Caco-2 (cell line): ENCODE measurements at regions not wholly inside any gene's neighbourhood (a gene's known extent, or its start where the extent isn't known, plus 50 kb on each side); places are given as distances from the start of the nearest gene placed in this dataset.
"Not testable (repeated sequence)": the region's sequence is repeated elsewhere in the genome, so short reads cannot be mapped to it uniquely, and the experiment has no call there.

ENCODE experiments used
- BruUV-seq: library from RNA; stranded (reverse); fragments of 400-500 nt; replicated peaks from 2 replicates; lab custom pipeline; 2021; lab: Mats Ljungman, UMichigan
- CTCF ChIA-PET: fragments of 300-600 bp; sonication (Branson Sonifier 250); formaldehyde crosslinking; loops from one replicate; lab custom pipeline; 2022; ENCODE audit warnings: antibody characterized with exemption; lab: Charles Lee
- POLR2A ChIA-PET: fragments of 300-600 bp; sonication (Branson Sonifier 250); formaldehyde crosslinking; loops from one replicate; lab custom pipeline; 2022; ENCODE audit warnings: antibody characterized with exemption; lab: Charles Lee
- DNase-seq, 2 experiments: peaks; one replicate each; pipeline versions ENCODE4 v3.0.0 to v3.0.0-alpha.2; 2020 to 2022
- H3K27me3 ChIP-seq: replicated peaks from 2 replicates; pipeline ENCODE4 v1.6.0; 2011; ENCODE audit warnings: low read length; ENCODE audit not compliant: control insufficient read depth, insufficient read depth
- H3K36me3 ChIP-seq: 2 replicates; pipeline ENCODE4 v1.5.1; 2011; ENCODE audit warnings: low read length; ENCODE audit not compliant: control insufficient read depth, insufficient read depth
- H3K4me1 ChIP-seq: fragments of 250-450 bp; sonication (Bioruptor Pico); 2 replicates; pipeline ENCODE4 v1.5.1; 2020; ENCODE audit warnings: mild to moderate bottlenecking
- H3K4me3 ChIP-seq: 2 replicates; pipeline ENCODE4 v1.5.1; 2011; ENCODE audit warnings: low read depth, mild to moderate bottlenecking, control low read depth, low read length
- H3K9me3 ChIP-seq: fragments of 250-450 bp; sonication (Bioruptor Pico); 2 replicates; pipeline ENCODE4 v1.5.1; 2020; ENCODE audit warnings: mild to moderate bottlenecking, moderate library complexity
- H3K27ac Mint-ChIP-seq: one replicate; pipeline ENCODE4 v1.8.0; 2022; ENCODE audit warnings: mixed read lengths; ENCODE audit not compliant: unreplicated experiment
- H3K27me3 Mint-ChIP-seq: one replicate; pipeline ENCODE4 v1.8.0; 2022; ENCODE audit warnings: mixed read lengths; ENCODE audit not compliant: insufficient read depth, unreplicated experiment
- H3K36me3 Mint-ChIP-seq: one replicate; pipeline ENCODE4 v1.8.0; 2022; ENCODE audit warnings: mild to moderate bottlenecking, mixed read lengths; ENCODE audit not compliant: insufficient read depth, unreplicated experiment
- H3K4me1 Mint-ChIP-seq: one replicate; pipeline ENCODE4 v1.8.0; 2022; ENCODE audit warnings: low read depth, mixed read lengths; ENCODE audit not compliant: unreplicated experiment
- H3K4me3 Mint-ChIP-seq: one replicate; pipeline ENCODE4 v1.8.0; 2022; ENCODE audit warnings: mild to moderate bottlenecking, moderate library complexity, mixed read lengths; ENCODE audit not compliant: unreplicated experiment
- H3K9me3 Mint-ChIP-seq: one replicate; pipeline ENCODE4 v1.8.0; 2022; ENCODE audit warnings: mixed read lengths; ENCODE audit not compliant: unreplicated experiment
- intact Hi-C: fragments of 100-400 bp; cut with micrococcal nuclease; formaldehyde crosslinking; loops from one replicate; pipeline ENCODE4 v1.10.0; 2022; ENCODE audit not compliant: unreplicated experiment
- TF ChIP-seq, protein P1 (sequence below), 2 experiments: fragments of 200-600 bp in 1 of 2; IDR thresholded peaks; 1 replicate in 1 of 2; 2 replicates in 1 of 2; pipeline versions ENCODE4 v1.5.1 to v1.8.0; 2011 to 2022; ENCODE audit warnings: antibody characterized with exemption in 1 of 2, control low read depth in 1 of 2, inconsistent platforms in 1 of 2, low read depth in 1 of 2, low read length in 1 of 2, mild to moderate bottlenecking in 1 of 2, moderate library complexity in 1 of 2; ENCODE audit not compliant: insufficient read depth in 1 of 2, severe bottlenecking in 1 of 2, unreplicated experiment in 1 of 2

DNA sequence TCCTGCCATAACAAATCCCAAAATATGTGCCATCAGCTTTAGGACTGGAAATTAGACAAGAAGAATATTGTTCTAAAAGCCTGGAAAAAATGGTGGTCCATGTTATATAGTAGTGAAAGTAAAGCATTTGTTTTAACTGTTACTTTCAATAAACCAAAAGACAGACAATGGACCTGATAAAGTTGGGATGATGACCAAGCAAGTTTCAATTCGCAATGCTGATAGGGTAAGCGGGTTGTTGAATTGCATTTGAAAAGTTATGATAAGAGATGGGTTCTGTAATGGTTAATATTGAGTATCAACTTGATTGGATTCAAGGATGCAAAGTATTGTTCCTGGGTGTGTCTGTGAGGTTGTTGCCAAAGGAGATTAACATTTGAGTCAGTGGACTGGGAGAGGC, 131.9 kb upstream of the ZC3H12C start:
- no peaks in the 10 kb centered on the region for H3K36me3 ChIP-seq
- no TSS peak for BruUV-seq
- Mint-ChIP-seq H3K27ac (no peak overlapping the region), H3K27me3 (no peaks in the 10 kb centered on the region), H3K9me3 (no peaks in the 10 kb centered on the region), H3K36me3 (no peaks in the 10 kb centered on the region), H3K4me1 (no peaks in the 10 kb centered on the region), H3K4me3 (no peak overlapping the region)
- no peaks in the 10 kb centered on the region for H3K4me1 ChIP-seq
- TF ChIP-seq, protein P1, sequence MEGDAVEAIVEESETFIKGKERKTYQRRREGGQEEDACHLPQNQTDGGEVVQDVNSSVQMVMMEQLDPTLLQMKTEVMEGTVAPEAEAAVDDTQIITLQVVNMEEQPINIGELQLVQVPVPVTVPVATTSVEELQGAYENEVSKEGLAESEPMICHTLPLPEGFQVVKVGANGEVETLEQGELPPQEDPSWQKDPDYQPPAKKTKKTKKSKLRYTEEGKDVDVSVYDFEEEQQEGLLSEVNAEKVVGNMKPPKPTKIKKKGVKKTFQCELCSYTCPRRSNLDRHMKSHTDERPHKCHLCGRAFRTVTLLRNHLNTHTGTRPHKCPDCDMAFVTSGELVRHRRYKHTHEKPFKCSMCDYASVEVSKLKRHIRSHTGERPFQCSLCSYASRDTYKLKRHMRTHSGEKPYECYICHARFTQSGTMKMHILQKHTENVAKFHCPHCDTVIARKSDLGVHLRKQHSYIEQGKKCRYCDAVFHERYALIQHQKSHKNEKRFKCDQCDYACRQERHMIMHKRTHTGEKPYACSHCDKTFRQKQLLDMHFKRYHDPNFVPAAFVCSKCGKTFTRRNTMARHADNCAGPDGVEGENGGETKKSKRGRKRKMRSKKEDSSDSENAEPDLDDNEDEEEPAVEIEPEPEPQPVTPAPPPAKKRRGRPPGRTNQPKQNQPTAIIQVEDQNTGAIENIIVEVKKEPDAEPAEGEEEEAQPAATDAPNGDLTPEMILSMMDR (IDR thresholded peaks at IDR 0.05; ENCODE audit: insufficient read depth in 1 of 2, low read depth in 1 of 2, low read length in 1 of 2, severe bottlenecking in 1 of 2, unreplicated experiment in 1 of 2): no peak
- ChIA-PET POLR2A (no interaction called here), CTCF (no interaction called here)
- no peak for DNase-seq
- no peak overlapping the region for H3K4me3 ChIP-seq
- intact Hi-C loops: no loop called here
- no peaks in the 10 kb centered on the region for H3K27me3 ChIP-seq
- no peaks in the 10 kb centered on the region for H3K9me3 ChIP-seq

DNA sequence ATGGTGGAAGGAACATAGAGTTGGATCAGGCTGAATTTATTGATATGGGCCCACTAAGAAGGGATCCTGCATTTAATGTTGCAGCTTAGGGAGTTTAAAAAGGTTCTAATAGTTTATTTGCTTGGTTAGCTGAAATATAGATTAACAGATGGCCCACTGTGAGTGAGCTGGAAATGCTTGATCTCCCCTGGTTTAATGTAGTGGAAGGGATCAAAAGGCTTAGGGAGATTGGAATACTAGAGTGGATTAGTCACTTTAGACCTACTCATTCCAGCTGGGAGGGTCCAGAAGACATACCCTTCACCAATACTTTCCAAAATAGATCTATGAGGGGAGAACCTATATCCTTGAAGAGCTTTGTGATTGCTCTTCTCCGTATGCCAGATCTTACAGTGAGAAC, 130.1 kb upstream of the ZC3H12C start:
- CTCF ChIA-PET: no interaction called here
- H3K27ac Mint-ChIP-seq: no peak overlapping the region
- no peaks in the 10 kb centered on the region for H3K9me3 Mint-ChIP-seq
- no peaks in the 10 kb centered on the region for H3K36me3 Mint-ChIP-seq
- no TSS peak for BruUV-seq
- DNase-seq: no peak
- H3K4me3 Mint-ChIP-seq: no peak overlapping the region
- intact Hi-C loops: no loop called here
- no peaks in the 10 kb centered on the region for H3K4me1 ChIP-seq
- TF ChIP-seq, protein P1 (IDR thresholded peaks at IDR 0.05; ENCODE audit: insufficient read depth in 1 of 2, low read depth in 1 of 2, low read length in 1 of 2, severe bottlenecking in 1 of 2, unreplicated experiment in 1 of 2): no peak
- POLR2A ChIA-PET: no interaction called here
- no peaks in the 10 kb centered on the region for H3K27me3 Mint-ChIP-seq
- no peaks in the 10 kb centered on the region for H3K4me1 Mint-ChIP-seq
- H3K36me3 ChIP-seq: no peaks in the 10 kb centered on the region
- H3K27me3 ChIP-seq: no peaks in the 10 kb centered on the region
- H3K9me3 ChIP-seq: no peaks in the 10 kb centered on the region
- no peak overlapping the region for H3K4me3 ChIP-seq

DNA sequence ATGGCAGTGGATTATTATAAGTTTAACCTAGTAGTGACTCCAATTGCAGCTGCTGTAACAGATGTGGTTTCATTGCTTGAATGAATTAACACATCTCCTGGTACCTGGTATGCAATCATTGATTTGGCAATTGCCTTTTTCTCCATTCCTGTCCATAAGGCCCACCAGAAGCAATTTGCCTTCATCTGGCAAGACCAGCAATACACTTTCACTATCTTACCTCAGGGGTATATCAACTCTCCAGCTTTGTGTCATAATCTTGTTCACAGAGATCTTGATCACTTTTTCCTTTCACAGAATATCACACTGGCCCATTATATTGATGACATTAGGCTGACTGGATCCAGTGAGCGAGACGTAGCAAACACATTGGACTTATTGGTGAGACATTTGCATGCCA, 128.7 kb upstream of the ZC3H12C start:
- no peak for DNase-seq
- H3K27me3 ChIP-seq: no peaks in the 10 kb centered on the region
- Mint-ChIP-seq H3K9me3 (no peaks in the 10 kb centered on the region), H3K4me1 (no peaks in the 10 kb centered on the region), H3K27ac (no peak overlapping the region), H3K36me3 (no peaks in the 10 kb centered on the region), H3K4me3 (no peak overlapping the region), H3K27me3 (no peaks in the 10 kb centered on the region)
- TF ChIP-seq, protein P1 (IDR thresholded peaks at IDR 0.05; ENCODE audit: insufficient read depth in 1 of 2, low read depth in 1 of 2, low read length in 1 of 2, severe bottlenecking in 1 of 2, unreplicated experiment in 1 of 2): no peak
- ChIA-PET POLR2A (no interaction called here), CTCF (no interaction called here)
- BruUV-seq: no TSS peak
- no peaks in the 10 kb centered on the region for H3K36me3 ChIP-seq
- no peaks in the 10 kb centered on the region for H3K4me1 ChIP-seq
- intact Hi-C loops: no loop called here
- H3K4me3 ChIP-seq: no peak overlapping the region
- H3K9me3 ChIP-seq: no peaks in the 10 kb centered on the region

DNA sequence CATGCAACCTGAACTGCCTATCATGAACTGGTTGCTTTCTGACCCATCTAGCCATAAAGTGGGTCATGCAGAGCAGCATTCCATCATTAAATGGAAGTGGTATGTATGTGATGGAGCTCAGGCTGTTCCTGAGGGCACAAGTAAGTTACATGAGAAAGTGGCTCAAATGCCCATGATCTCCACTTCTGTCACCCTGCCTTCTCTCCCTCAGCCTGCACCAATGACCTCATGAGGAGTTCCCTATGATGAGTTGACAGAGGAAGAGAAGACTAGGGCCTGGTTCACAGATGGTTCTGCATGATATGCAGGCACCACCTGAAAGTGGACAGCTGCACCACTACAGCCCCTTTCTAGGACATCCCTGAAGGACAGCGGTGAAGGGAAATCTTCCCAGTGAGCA, 127.7 kb upstream of the ZC3H12C start:
- intact Hi-C loops, H3K9me3 Mint-ChIP-seq, POLR2A ChIA-PET, H3K27ac Mint-ChIP-seq, BruUV-seq, DNase-seq, H3K9me3 ChIP-seq, H3K4me3 ChIP-seq, H3K4me1 ChIP-seq, H3K4me3 Mint-ChIP-seq, H3K27me3 ChIP-seq, H3K36me3 ChIP-seq, H3K4me1 Mint-ChIP-seq, CTCF ChIA-PET, H3K27me3 Mint-ChIP-seq, H3K36me3 Mint-ChIP-seq: not testable (repeated sequence)

DNA sequence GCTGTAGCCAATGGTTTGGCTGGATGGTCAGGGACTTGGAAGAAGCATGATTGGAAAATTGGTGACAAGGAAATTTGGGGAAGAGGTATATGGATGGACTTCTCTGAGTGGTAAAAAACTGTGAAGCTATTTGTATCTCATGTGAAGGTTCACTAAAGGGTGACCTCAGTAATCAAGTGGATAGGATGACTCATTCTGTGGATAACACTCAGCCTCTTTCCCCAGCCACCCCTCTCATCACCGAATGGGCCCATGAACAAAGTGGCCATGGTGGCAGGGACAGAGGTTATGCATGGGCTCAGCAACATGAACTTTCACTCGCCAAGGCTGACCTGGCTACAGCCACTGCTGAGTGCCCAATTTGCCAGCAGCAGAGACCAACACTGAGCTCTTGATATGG, 127.3 kb upstream of the ZC3H12C start:
- POLR2A ChIA-PET, DNase-seq, H3K4me1 ChIP-seq, H3K36me3 Mint-ChIP-seq, H3K4me3 Mint-ChIP-seq, H3K27me3 Mint-ChIP-seq, H3K4me1 Mint-ChIP-seq, intact Hi-C loops, H3K4me3 ChIP-seq, H3K27ac Mint-ChIP-seq, H3K27me3 ChIP-seq, BruUV-seq, H3K9me3 Mint-ChIP-seq, H3K36me3 ChIP-seq, CTCF ChIA-PET, H3K9me3 ChIP-seq: not testable (repeated sequence)
